ENCODE measurements at regions not wholly inside any gene's neighbourhood (a gene's known extent, or its start where the extent isn't known, plus 50 kb on each side); places are given as distances from the start of the nearest gene placed in this dataset.

DNA sequence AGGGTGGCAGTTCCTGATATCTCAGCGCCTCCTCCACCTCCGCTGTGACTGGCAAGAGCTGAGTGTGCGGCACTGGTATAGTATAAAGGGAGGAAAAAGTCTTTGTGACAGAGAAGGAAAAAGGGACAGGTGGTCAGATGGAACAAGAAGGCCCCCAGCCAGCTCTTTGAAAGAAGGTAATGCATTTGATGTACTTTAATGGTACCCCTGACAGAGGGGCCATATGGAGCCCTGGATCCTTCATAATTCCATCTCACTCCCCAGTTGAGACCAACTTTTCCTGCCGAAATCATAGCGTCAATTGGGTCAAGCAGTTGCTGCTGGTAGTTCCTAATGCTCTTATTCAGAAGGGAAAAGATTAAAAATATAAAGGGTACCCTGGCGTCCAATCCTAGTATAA is 198.2 kb downstream of the ZNF326 start:
- no peak for TF ChIP-seq CTCF (IDR thresholded peaks at IDR 0.05)
- no peak for TF ChIP-seq POLR2A (IDR thresholded peaks at IDR 0.05)
- no peak for TF ChIP-seq POLR2AphosphoS5 (IDR thresholded peaks at IDR 0.05)

Measured in transverse colon (tissue), 4 donors.